PC-3 (cell line): ENCODE measurements at regions not wholly inside any gene's neighbourhood (a gene's known extent, or its start where the extent isn't known, plus 50 kb on each side); places are given as distances from the start of the nearest gene placed in this dataset.

ENCODE experiments used
- EZH2phosphoT487 ChIP-seq: fragments of 300-600 bp; sonication (generic); IDR thresholded peaks from 2 replicates; pipeline ENCODE4 v1.6.1; 2018; ENCODE audit warnings: mild to moderate bottlenecking, antibody characterized with exemption, low read length, borderline replicate concordance
- TF ChIP-seq, protein P1 (sequence below): fragments of 300-600 bp; sonication (generic); conservative IDR thresholded peaks from 2 replicates; pipeline ENCODE4 v1.5.1; 2017; ENCODE audit warnings: antibody characterized with exemption, low read depth, mild to moderate bottlenecking, low read length

DNA sequence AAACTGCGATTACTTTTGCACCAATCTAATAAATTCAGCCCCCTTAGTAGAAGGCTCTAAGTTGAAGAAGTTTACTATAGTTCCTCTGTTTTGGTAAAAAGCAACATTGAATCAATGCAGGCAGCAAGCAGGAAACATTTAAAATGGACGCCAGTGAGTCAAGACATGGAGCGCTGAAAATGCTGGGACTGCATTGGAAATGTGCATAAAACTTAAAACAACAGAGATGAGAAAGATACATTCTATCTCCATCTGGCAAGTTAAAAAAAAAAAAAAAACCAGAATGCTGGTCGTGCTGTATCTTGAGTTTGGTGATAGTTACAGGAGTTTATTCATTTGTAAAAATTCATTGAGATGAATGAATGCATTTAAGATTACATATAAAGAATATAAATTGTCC is 117.0 kb upstream of the TWIST2 start:
- no peak for TF ChIP-seq EZH2phosphoT487
- TF ChIP-seq, protein P1, sequence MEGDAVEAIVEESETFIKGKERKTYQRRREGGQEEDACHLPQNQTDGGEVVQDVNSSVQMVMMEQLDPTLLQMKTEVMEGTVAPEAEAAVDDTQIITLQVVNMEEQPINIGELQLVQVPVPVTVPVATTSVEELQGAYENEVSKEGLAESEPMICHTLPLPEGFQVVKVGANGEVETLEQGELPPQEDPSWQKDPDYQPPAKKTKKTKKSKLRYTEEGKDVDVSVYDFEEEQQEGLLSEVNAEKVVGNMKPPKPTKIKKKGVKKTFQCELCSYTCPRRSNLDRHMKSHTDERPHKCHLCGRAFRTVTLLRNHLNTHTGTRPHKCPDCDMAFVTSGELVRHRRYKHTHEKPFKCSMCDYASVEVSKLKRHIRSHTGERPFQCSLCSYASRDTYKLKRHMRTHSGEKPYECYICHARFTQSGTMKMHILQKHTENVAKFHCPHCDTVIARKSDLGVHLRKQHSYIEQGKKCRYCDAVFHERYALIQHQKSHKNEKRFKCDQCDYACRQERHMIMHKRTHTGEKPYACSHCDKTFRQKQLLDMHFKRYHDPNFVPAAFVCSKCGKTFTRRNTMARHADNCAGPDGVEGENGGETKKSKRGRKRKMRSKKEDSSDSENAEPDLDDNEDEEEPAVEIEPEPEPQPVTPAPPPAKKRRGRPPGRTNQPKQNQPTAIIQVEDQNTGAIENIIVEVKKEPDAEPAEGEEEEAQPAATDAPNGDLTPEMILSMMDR = no peak
